ENCODE measurements at regions not wholly inside any gene's neighbourhood (a gene's known extent, or its start where the extent isn't known, plus 50 kb on each side); places are given as distances from the start of the nearest gene placed in this dataset.

GRCh38 chr13:103288114-103288513 is 221.9 kb upstream of the SLC10A2 start:
- Histone ChIP-seq H3K4me3 (ENCODE audit: low read depth, low read length) (no peak overlapping the region), H3K36me3 (ENCODE audit: control insufficient read depth, insufficient read depth, low read length) (no peaks in the 10 kb centered on the region), H3K27me3 (ENCODE audit: control insufficient read depth, insufficient read depth, low read length) (no peaks in the 10 kb centered on the region)
- DNase-seq (ENCODE audit: low read depth): no peak
- ChIA-PET CTCF (no interaction called here), POLR2A (no interaction called here)
- TF ChIP-seq CTCF (IDR thresholded peaks at IDR 0.05; ENCODE audit: insufficient read depth, low read depth, low read length): no peak

DNA sequence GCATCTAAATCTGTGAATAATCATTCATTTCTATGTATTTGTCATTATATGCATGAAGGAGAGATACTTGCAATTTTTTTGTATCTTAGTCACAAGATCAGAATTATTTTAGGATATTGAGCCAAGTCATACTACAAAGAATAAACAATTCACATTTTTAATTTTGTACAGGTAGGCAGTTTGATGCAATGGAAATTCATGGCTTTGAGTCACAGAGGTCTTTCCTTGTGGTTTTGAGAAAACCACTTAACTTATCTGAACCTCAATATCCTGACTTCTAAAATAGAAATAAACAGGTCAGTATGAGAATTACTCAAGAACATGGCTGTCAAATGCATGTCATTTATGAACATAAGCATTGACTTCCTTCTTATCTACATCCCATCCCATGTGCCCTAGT is 221.4 kb upstream of the SLC10A2 start:
- no peaks in the 10 kb centered on the region for H3K27me3 ChIP-seq (ENCODE audit: control insufficient read depth, insufficient read depth, low read length)
- H3K4me3 ChIP-seq (ENCODE audit: low read depth, low read length): no peak overlapping the region
- DNase-seq (ENCODE audit: low read depth): no peak
- ChIA-PET POLR2A (no interaction called here), CTCF (no interaction called here)
- H3K36me3 ChIP-seq (ENCODE audit: control insufficient read depth, insufficient read depth, low read length): no peaks in the 10 kb centered on the region
- TF ChIP-seq CTCF (IDR thresholded peaks at IDR 0.05; ENCODE audit: insufficient read depth, low read depth, low read length): no peak

- no peak for TF ChIP-seq CTCF (IDR thresholded peaks at IDR 0.05; ENCODE audit: insufficient read depth, low read depth, low read length)
Measured at GRCh38 chr13:103284466-103284865, 218.2 kb upstream of the SLC10A2 start.

GRCh38 chr13:103283451-103283820 is 217.2 kb upstream of the SLC10A2 start:
- DNase-seq (ENCODE audit: low read depth): no peak
- H3K36me3 ChIP-seq (ENCODE audit: control insufficient read depth, insufficient read depth, low read length): no peaks in the 10 kb centered on the region
- no peaks in the 10 kb centered on the region for H3K27me3 ChIP-seq (ENCODE audit: control insufficient read depth, insufficient read depth, low read length)
- no peak for TF ChIP-seq CTCF (IDR thresholded peaks at IDR 0.05; ENCODE audit: insufficient read depth, low read depth, low read length)
- H3K4me3 ChIP-seq (ENCODE audit: low read depth, low read length): no peak overlapping the region
- ChIA-PET CTCF (no interaction called here), POLR2A (no interaction called here)

More at GRCh38 chr13:103284466-103284865, 218.2 kb upstream of the SLC10A2 start:
- POLR2A ChIA-PET: no interaction called here
- no peaks in the 10 kb centered on the region for H3K27me3 ChIP-seq (ENCODE audit: control insufficient read depth, insufficient read depth, low read length)
- no peak for DNase-seq (ENCODE audit: low read depth)
- H3K4me3 ChIP-seq (ENCODE audit: low read depth, low read length): no peak overlapping the region
- CTCF ChIA-PET: no interaction called here
- H3K36me3 ChIP-seq (ENCODE audit: control insufficient read depth, insufficient read depth, low read length): no peaks in the 10 kb centered on the region

GRCh38 chr13:103282571-103283450 is 216.6 kb upstream of the SLC10A2 start:
- no peak for TF ChIP-seq CTCF (IDR thresholded peaks at IDR 0.05; ENCODE audit: insufficient read depth, low read depth, low read length)
- Histone ChIP-seq H3K36me3 (ENCODE audit: control insufficient read depth, insufficient read depth, low read length) (no peaks in the 10 kb centered on the region), H3K27me3 (ENCODE audit: control insufficient read depth, insufficient read depth, low read length) (no peaks in the 10 kb centered on the region), H3K4me3 (ENCODE audit: low read depth, low read length) (no peak overlapping the region)
- POLR2A ChIA-PET: no interaction called here
- peak; percentile 47 for DNase-seq (ENCODE audit: low read depth)
- CTCF ChIA-PET: no interaction called here

All from BJ (cell line).